ENCODE measurements at regions not wholly inside any gene's neighbourhood (a gene's known extent, or its start where the extent isn't known, plus 50 kb on each side); places are given as distances from the start of the nearest gene placed in this dataset.

GRCh38 chr17:77266891-77267341 is 126.1 kb downstream of the SEC14L1 start:
- intact Hi-C loops (cut with DNase I): no loop called here
- H3K4me3 ChIP-seq: no peak overlapping the region
- H3K27me3 ChIP-seq: no peaks in the 10 kb centered on the region
- no peak for DNase-seq (ENCODE audit: extremely low spot score in 2 of 2)
- no peaks in the 10 kb centered on the region for H3K4me1 ChIP-seq
- no peak overlapping the region for H3K27ac ChIP-seq
- no peaks in the 10 kb centered on the region for H3K9me3 ChIP-seq
- no peaks in the 10 kb centered on the region for H3K36me3 ChIP-seq
- TF ChIP-seq, protein P1, sequence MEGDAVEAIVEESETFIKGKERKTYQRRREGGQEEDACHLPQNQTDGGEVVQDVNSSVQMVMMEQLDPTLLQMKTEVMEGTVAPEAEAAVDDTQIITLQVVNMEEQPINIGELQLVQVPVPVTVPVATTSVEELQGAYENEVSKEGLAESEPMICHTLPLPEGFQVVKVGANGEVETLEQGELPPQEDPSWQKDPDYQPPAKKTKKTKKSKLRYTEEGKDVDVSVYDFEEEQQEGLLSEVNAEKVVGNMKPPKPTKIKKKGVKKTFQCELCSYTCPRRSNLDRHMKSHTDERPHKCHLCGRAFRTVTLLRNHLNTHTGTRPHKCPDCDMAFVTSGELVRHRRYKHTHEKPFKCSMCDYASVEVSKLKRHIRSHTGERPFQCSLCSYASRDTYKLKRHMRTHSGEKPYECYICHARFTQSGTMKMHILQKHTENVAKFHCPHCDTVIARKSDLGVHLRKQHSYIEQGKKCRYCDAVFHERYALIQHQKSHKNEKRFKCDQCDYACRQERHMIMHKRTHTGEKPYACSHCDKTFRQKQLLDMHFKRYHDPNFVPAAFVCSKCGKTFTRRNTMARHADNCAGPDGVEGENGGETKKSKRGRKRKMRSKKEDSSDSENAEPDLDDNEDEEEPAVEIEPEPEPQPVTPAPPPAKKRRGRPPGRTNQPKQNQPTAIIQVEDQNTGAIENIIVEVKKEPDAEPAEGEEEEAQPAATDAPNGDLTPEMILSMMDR (IDR thresholded peaks at IDR 0.05): no peak

GRCh38 chr17:77269696-77270681 is 129.2 kb downstream of the SEC14L1 start:
- no peaks in the 10 kb centered on the region for H3K4me1 ChIP-seq
- DNase-seq (ENCODE audit: extremely low spot score in 2 of 2): no peak
- no peak overlapping the region for H3K27ac ChIP-seq
- H3K36me3 ChIP-seq: no peaks in the 10 kb centered on the region
- H3K4me3 ChIP-seq: no peak overlapping the region
- H3K27me3 ChIP-seq: no peaks in the 10 kb centered on the region
- TF ChIP-seq, protein P1 (IDR thresholded peaks at IDR 0.05): no peak
- TF ChIP-seq POLR2A (IDR thresholded peaks at IDR 0.05) (no peak), POLR2AphosphoS5 (IDR thresholded peaks at IDR 0.05; ENCODE audit: insufficient read depth in 1 of 2, low read depth in 1 of 2) (no peak)
- H3K9me3 ChIP-seq: no peaks in the 10 kb centered on the region
- intact Hi-C loops (cut with DNase I): no loop called here

- Histone ChIP-seq H3K4me3 (no peak overlapping the region), H3K27ac (no peak overlapping the region), H3K4me1 (no peaks in the 10 kb centered on the region), H3K36me3 (no peaks in the 10 kb centered on the region), H3K9me3 (no peaks in the 10 kb centered on the region), H3K27me3 (no peaks in the 10 kb centered on the region)
- DNase-seq (ENCODE audit: extremely low spot score in 2 of 2): no peak
- intact Hi-C loops (cut with DNase I): no loop called here
- TF ChIP-seq POLR2AphosphoS5 (IDR thresholded peaks at IDR 0.05; ENCODE audit: insufficient read depth in 1 of 2, low read depth in 1 of 2) (no peak), POLR2A (IDR thresholded peaks at IDR 0.05) (no peak)
- TF ChIP-seq, protein P1 (IDR thresholded peaks at IDR 0.05): no peak
Measured at GRCh38 chr17:77271411-77271810, 130.6 kb downstream of the SEC14L1 start.

- Histone ChIP-seq H3K36me3 (no peaks in the 10 kb centered on the region), H3K27me3 (no peaks in the 10 kb centered on the region), H3K4me1 (no peaks in the 10 kb centered on the region), H3K27ac (no peak overlapping the region), H3K4me3 (no peak overlapping the region), H3K9me3 (no peaks in the 10 kb centered on the region)
- intact Hi-C loops (cut with DNase I): no loop called here
- no peak for DNase-seq (ENCODE audit: extremely low spot score in 2 of 2)
- TF ChIP-seq, protein P1 (IDR thresholded peaks at IDR 0.05): no peak
- TF ChIP-seq POLR2A (IDR thresholded peaks at IDR 0.05): no peak
- TF ChIP-seq POLR2AphosphoS5 (IDR thresholded peaks at IDR 0.05; ENCODE audit: insufficient read depth in 1 of 2, low read depth in 1 of 2): no peak
Measured at GRCh38 chr17:77273397-77274085, 132.8 kb downstream of the SEC14L1 start.

Data from vagina (tissue), 2 donors.